Globus pallidus (tissue), 1 donor: ENCODE measurements at regions not wholly inside any gene's neighbourhood (a gene's known extent, or its start where the extent isn't known, plus 50 kb on each side); places are given as distances from the start of the nearest gene placed in this dataset.
"Not testable (repeated sequence)": the region's sequence is repeated elsewhere in the genome, so short reads cannot be mapped to it uniquely, and the experiment has no call there.

Source experiments
- DNase-seq: peaks from one replicate; pipeline ENCODE4 v3.0.0-alpha.2; 2015; ENCODE audit warnings: low spot score

- no peak for DNase-seq
These were observed 284.7 kb upstream of the CWC22 start for GRCh38 chr2:180291552-180292421.

GRCh38 chr2:180291060-180291459, 284.0 kb upstream of the CWC22 start:
- no peak for DNase-seq

DNA sequence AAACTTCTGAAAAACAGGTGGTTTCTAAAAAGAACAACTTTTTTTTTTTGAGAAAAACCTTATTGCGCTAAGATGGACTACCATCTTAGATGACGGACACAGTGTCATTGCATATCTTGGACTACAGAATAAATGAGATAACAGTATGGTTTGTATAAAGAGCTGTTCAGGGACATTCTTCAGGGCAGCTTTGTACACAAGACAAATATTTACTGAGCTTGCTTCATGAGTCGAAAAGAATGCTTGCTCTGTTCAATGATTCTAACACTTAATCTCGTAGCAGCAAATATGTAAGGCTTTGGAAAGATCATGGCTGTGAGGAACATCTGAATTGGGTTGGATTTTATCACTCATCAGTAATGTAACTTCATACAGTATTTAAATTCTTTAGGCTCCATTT, 282.5 kb upstream of the CWC22 start:
- DNase-seq = no peak

DNA sequence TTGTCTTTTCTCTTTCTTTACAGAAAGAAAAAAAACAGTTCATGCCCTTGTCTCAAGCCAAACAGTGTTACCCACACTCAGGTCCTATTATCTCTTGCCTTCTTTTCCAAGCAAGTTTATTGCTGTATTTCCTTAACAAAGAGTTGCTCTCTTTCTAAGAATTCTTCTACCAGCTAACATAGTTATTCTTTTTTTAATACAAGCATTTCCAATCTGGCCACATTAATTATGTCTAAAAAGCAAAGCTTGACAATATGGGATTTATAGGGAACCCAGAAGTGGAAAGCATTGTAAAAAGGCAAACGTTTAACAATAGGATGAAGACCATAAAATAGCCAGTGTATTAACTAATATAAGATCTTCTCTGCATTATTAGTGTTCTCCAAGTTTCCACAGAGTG, 272.5 kb upstream of the CWC22 start:
- no peak for DNase-seq

DNA sequence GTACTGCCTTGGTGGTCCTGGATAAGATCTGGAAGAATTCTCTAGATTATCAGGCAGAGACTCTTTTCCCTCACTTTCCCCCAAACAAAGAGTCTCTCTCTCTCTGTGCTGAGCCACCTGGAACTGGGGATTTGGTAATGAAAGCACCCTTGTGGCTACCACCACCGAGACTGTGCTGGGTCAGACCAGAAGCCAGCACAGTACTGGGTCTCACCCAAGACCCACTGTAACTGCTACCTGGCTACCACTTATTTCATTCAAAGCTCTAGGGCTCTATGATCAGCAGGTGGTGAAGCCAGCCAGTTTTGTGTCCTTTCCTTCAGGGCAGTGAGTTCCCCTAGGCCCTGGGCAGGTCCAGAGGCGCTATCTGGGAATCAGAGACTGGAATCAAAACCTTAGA, 269.6 kb upstream of the CWC22 start:
- DNase-seq = no peak

- no peak for DNase-seq
These were observed 260.9 kb upstream of the CWC22 start for GRCh38 chr2:180268006-180268405.

DNA sequence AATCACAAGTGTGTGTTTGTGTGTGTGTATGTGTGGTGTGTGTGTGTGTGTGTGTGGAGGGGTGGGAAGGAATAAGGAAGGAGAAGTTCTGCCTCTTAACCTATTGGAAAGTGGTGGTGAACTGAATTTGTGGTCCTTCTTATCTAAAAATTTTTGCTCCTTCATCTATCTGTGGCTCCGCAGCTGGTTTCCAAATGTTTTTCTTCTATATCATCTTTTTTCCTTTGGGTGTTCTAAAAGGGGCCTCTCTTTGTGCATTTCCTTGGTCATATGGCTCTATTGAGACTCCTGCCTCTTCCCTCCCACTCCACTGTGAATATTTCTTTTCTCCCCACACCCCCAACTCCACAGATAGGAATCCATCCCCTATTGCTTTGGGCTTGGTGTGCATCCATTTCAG, 254.9 kb upstream of the CWC22 start:
- no peak for DNase-seq

- DNase-seq = no peak
These were observed 251.5 kb upstream of the CWC22 start for GRCh38 chr2:180258579-180258978.

GRCh38 chr2:180258041-180258537, 251.0 kb upstream of the CWC22 start:
- no peak for DNase-seq

GRCh38 chr2:180257247-180257646, 250.2 kb upstream of the CWC22 start:
- no peak for DNase-seq

DNA sequence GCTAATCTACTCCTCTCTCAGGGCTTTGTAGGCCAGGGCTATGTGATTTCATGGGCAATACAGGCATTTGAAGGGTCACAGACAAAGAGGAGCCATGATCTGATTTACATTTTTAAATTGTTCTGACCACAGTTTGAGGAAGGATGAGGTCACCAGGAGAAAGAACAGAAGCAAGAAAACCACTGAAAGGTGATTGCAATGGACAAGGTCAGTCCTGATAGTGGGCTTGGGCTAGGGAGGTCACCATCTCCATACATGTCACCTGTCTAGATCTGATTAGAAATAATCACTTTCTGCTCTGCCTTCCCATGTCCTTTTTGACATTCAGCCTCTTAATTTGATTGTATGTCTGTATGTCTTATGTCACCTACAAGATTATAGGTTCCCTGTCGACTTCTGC, 248.9 kb upstream of the CWC22 start:
- DNase-seq = no peak

- DNase-seq = no peak
These were observed 247.8 kb upstream of the CWC22 start for GRCh38 chr2:180254872-180255271.

DNA sequence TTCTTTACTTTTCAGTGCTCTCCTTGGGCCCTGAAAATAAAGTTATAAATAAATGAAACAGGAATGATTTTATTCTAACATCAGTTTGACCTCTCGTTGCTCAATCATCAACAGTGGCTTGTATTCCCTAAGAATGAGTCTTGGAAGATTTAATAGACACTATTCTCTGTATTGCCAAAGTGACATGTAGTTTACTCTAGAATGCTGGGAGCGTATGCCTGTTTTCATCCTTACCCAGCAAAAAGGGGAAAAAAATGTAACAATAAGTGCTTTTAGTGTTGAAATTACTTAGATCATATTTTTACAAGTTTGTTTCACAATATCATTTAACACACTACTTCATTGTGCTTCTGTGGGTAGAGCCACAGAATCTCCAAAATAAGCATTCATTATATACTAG, 240.6 kb upstream of the CWC22 start:
- no peak for DNase-seq

DNA sequence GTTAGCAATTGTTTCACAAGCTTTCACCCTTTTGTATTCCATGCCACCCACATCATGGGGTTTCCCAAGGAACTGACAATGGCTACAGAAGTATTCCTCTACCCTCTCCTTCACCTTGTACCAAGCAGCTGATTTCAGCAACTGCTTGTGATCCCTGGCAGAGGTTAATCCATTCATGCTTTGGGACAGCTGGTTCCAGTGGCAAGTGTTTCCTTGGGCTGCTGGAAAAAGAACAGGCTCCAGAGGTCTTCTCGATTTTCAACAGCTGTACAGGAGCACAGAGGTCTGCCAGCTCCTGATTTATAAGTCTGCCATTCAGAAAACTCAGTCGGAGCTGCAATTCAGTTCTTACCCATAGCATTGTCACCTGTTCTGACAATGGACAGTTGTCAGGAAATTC, 239.2 kb upstream of the CWC22 start:
- peak; percentile 18 for DNase-seq

- no peak for DNase-seq
These were observed 233.7 kb upstream of the CWC22 start for GRCh38 chr2:180240774-180241173.

- DNase-seq = no peak
These were observed 231.6 kb upstream of the CWC22 start for GRCh38 chr2:180238729-180239128.

GRCh38 chr2:180236061-180236460, 229.0 kb upstream of the CWC22 start:
- not testable (repeated sequence) for DNase-seq

GRCh38 chr2:180235506-180235905, 228.4 kb upstream of the CWC22 start:
- not testable (repeated sequence) for DNase-seq

GRCh38 chr2:180234991-180235390, 227.9 kb upstream of the CWC22 start:
- DNase-seq = not testable (repeated sequence)

DNA sequence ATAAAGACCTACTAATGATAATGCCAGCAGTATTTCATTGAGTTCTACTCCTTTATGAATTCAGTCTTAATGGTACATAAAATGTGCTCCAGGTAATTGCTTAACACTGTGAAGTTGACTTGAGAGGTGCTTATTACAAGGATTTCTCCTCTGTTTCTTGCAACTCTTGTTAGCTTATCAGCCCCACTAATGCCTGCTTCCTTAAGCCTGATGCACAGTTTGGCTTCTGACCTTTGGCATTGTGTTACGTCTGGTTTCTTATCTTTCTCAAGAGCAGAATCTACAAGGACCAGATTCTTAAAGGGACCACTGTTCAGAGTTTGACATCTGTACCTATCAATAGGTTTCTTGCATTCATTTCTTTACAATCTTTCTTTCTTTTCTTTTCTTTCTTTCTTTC, 223.9 kb upstream of the CWC22 start:
- DNase-seq = no peak

DNA sequence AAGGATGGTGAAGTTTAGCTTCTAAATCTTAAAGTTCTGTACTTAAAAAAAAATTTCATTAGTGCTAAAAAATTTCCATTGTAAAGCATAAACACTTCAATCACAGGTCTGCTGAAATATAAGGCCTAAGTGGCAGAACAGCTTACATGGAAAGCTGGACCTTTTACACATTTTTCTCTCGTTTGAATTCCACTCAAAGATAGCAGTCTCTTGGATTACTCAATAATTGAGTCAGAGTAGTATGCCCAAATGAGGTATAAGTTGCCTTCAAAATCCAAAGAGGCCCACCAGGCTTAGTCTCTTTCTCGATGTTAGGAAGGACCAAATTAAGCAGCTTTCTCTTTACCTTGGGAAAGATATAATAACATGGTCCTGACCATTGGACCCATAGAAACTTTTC, 220.4 kb upstream of the CWC22 start:
- DNase-seq = no peak

DNA sequence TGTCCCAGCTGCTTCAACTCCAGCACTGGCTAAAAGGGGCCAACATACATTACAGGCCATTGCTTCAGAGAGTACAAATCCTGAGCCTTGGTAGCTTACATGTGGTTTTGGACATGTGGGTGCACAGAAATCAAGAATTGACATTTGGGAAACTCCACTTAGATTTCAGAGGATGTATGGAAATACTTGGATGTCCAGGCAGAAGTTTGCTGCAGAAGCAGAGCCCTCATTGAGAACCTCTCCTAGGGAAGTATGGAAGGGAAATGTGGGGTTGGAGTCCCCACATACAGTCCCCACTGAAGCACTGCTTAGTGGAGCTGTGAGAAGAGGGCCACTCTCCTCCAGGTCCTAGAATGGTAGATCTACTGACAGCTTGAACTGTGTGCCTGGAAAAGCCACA, 218.0 kb upstream of the CWC22 start:
- no peak for DNase-seq

DNA sequence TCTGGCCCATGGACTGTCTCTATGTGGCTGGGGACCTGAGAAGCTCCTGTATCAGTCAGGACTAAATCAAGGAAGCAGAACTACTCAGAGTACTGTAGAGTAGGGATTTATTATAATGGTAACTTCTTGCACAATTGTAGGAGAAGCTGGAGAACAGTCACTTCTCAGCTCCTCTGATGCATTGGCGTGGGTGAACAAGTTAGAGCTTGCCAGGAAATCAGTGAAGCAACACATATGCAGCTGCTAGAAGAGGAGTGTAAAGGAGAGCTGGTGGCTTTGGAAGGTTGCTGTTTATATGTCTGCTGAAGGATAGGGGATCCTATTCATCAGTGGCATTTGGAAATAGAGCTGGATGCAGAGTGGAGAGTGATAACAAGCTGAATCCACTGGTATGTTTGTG, 215.5 kb upstream of the CWC22 start:
- DNase-seq = no peak

DNA sequence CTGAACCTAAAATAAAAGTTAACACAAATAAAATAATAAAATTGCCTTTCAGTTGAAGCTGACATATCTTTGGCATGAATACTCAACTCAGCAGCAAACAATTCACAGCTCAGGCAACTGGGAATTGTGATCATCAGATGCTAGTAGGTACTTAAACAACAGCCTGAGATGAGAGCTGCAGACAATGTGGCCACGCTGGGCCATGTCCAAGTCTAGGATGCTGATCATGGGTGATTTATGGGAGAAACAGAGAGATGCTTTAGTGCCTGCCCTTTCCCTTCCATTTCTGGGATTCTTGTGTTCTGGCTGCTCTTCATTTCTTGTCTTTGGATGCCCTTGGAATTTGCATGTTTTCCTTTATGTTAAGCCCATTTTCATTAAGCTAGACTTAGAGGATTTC, 212.4 kb upstream of the CWC22 start:
- no peak for DNase-seq
